ENCODE measurements at regions not wholly inside any gene's neighbourhood (a gene's known extent, or its start where the extent isn't known, plus 50 kb on each side); places are given as distances from the start of the nearest gene placed in this dataset.

DNA sequence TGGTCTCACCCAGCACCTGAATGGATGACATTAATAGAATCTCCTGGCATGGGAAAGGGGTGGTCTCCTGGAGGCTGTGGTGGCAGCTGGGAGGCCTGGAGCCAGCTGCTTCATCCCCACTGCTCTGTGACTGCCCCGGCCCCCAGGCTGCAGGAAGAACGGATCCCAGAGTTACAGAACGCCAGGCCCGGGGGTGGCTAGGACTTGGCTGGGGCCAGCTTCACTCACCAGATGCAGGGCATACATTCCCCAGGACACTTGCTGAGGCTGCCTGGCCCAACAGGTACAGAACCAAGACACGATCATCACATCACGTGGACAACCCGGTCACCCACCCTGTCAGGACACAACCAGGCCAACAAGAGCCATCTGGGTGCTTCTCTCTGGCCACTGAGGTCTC lies 178.6 kb upstream of the SALL3 start:
- no peak overlapping the region for H3K4me3 ChIP-seq (replicated peaks in 1 of 3; ENCODE audit: low read depth in 2 of 3, low read length in 3 of 3)
- DNase-seq: no peak
- Mint-ChIP-seq H3K4me1 (peaks cover 6% of the 10 kb centered on the region), H3K36me3 (no peaks in the 10 kb centered on the region), H3K27ac (peak overlapping the region in 1 of 7 donors; percentile 22), H3K27me3 (ENCODE audit: low read depth in 3 of 3) (peaks cover 0 to 2% (median 1%) of the 10 kb centered on the region in 3 donors), H3K4me3 (no peak overlapping the region), H3K9me3 (peaks cover 8 to 35% (median 12%) of the 10 kb centered on the region in 7 donors)
- H3K4me1 ChIP-seq (ENCODE audit: control insufficient read depth in 1 of 2, insufficient read depth in 2 of 2, low read length in 2 of 2): no peaks in the 10 kb centered on the region
- H3K9me3 ChIP-seq (replicated peaks in 1 of 2; ENCODE audit: control insufficient read depth in 1 of 2, insufficient read depth in 1 of 2, low read length in 2 of 2): peaks cover 14 to 31% of the 10 kb centered on the region in 2 donors
- H2AFZ ChIP-seq (ENCODE audit: insufficient read depth, low read depth, low read length, poor library complexity, severe bottlenecking): no peak overlapping the region
- no peak overlapping the region for H3K4me2 ChIP-seq (replicated peaks; ENCODE audit: extremely low read depth, low read length, poor library complexity, severe bottlenecking)
- no peak overlapping the region for H3K9ac ChIP-seq (ENCODE audit: insufficient read depth, low read length, poor library complexity, severe bottlenecking)
- no peak overlapping the region for H3K27ac ChIP-seq (ENCODE audit: low read depth in 1 of 2, low read length in 2 of 2)
- intact Hi-C loops (cut with micrococcal nuclease): no loop called here
- H4K20me1 ChIP-seq (ENCODE audit: insufficient read depth, low read length): no peaks in the 10 kb centered on the region
- WGBS (ENCODE audit: insufficient coverage): 84% methylated on average over 7 of the region's 7 CpGs
- no peaks in the 10 kb centered on the region for H3K27me3 ChIP-seq (ENCODE audit: control insufficient read depth in 2 of 2, insufficient read depth in 2 of 2, low read length in 2 of 2)
- H3K79me2 ChIP-seq (ENCODE audit: insufficient read depth, low read length): no peaks in the 10 kb centered on the region
- TF ChIP-seq CTCF (IDR thresholded peaks at IDR 0.05): no peak
- no peaks in the 10 kb centered on the region for H3K36me3 ChIP-seq (replicated peaks in 1 of 2; ENCODE audit: control insufficient read depth in 1 of 2, insufficient read depth in 2 of 2, low read length in 2 of 2)

DNA sequence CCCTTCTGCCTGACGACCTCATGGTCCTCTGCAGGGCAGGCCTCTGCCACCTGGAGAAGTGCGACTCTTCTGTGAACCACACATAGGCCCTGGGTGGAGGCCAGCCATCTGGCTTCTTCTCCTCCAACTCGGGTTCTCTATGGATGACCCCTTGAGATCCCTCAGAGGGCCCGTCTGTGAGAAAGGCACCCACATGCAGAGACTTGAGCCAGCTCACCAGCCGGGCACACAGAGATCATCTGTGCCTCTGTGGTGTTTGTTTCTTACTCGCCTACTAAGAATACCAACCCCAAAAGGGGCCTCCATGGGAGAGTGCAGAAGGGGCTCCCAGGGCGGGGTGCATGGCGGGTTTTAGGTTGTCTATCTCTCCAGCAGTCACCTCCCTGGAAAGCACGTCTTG lies 176.5 kb upstream of the SALL3 start:
- no peak overlapping the region for H3K27ac ChIP-seq (ENCODE audit: low read depth in 1 of 2, low read length in 2 of 2)
- no peak overlapping the region for H3K4me2 ChIP-seq (replicated peaks; ENCODE audit: extremely low read depth, low read length, poor library complexity, severe bottlenecking)
- H3K27me3 ChIP-seq (ENCODE audit: control insufficient read depth in 2 of 2, insufficient read depth in 2 of 2, low read length in 2 of 2): no peaks in the 10 kb centered on the region
- no peak for TF ChIP-seq CTCF (IDR thresholded peaks at IDR 0.05)
- no peaks in the 10 kb centered on the region for H3K4me1 ChIP-seq (ENCODE audit: control insufficient read depth in 1 of 2, insufficient read depth in 2 of 2, low read length in 2 of 2)
- no peak for DNase-seq
- intact Hi-C loops (cut with micrococcal nuclease): no loop called here
- H3K4me3 ChIP-seq (replicated peaks in 1 of 3; ENCODE audit: low read depth in 2 of 3, low read length in 3 of 3): no peak overlapping the region
- Mint-ChIP-seq H3K27me3 (ENCODE audit: low read depth in 3 of 3) (peaks cover 0 to 1% (median 0%) of the 10 kb centered on the region in 3 donors), H3K27ac (no peak overlapping the region), H3K4me3 (no peak overlapping the region), H3K4me1 (peaks cover 6% of the 10 kb centered on the region), H3K9me3 (peaks cover 5 to 37% (median 11%) of the 10 kb centered on the region in 7 donors), H3K36me3 (no peaks in the 10 kb centered on the region)
- H3K9me3 ChIP-seq (replicated peaks in 1 of 2; ENCODE audit: control insufficient read depth in 1 of 2, insufficient read depth in 1 of 2, low read length in 2 of 2): peaks cover 14 to 30% of the 10 kb centered on the region in 2 donors
- H3K9ac ChIP-seq (ENCODE audit: insufficient read depth, low read length, poor library complexity, severe bottlenecking): no peak overlapping the region
- H3K36me3 ChIP-seq (replicated peaks in 1 of 2; ENCODE audit: control insufficient read depth in 1 of 2, insufficient read depth in 2 of 2, low read length in 2 of 2): no peaks in the 10 kb centered on the region
- H3K79me2 ChIP-seq (ENCODE audit: insufficient read depth, low read length): no peaks in the 10 kb centered on the region
- H4K20me1 ChIP-seq (ENCODE audit: insufficient read depth, low read length): no peaks in the 10 kb centered on the region
- no peak overlapping the region for H2AFZ ChIP-seq (ENCODE audit: insufficient read depth, low read depth, low read length, poor library complexity, severe bottlenecking)
- 78% methylated on average over 5 of the region's 9 CpGs for WGBS (ENCODE audit: insufficient coverage)
